IMR-90 (cell line): ENCODE measurements at regions not wholly inside any gene's neighbourhood (a gene's known extent, or its start where the extent isn't known, plus 50 kb on each side); places are given as distances from the start of the nearest gene placed in this dataset.

Experiments used
- ATAC-seq: fragments of 200-7000 bp; cut with Tn5 transposase; 2 replicates; pipeline ENCODE4 v1.9.1; 2020; ENCODE audit warnings: low read depth, mild to moderate bottlenecking, moderate library complexity
- BruUV-seq: library from RNA; stranded (reverse); fragments of 400-500 nt; replicated peaks from 2 replicates; lab custom pipeline; 2021; lab: Mats Ljungman, UMichigan
- CTCF ChIA-PET: fragments of 300-600 bp; formaldehyde crosslinking; extraction: SDS; loops from one replicate; lab custom pipeline; 2021; ENCODE audit warnings: antibody characterized with exemption; lab: Yijun Ruan, JAX
- POLR2A ChIA-PET: fragments of 300-600 bp; sonication (Branson Sonifier 250); formaldehyde crosslinking; loops from one replicate; lab custom pipeline; 2022; ENCODE audit warnings: antibody characterized with exemption; ENCODE audit not compliant: unreplicated experiment; lab: Charles Lee
- DNase-seq: peaks from one replicate; pipeline ENCODE4 v3.0.0; 2013
- H2AFZ ChIP-seq: replicated peaks from 2 replicates; pipeline ENCODE3; 2013; ENCODE audit warnings: low read length, mild to moderate bottlenecking; ENCODE audit not compliant: poor library complexity
- H2AK5ac ChIP-seq: 2 replicates; pipeline ENCODE4 v1.6.1; 2013; ENCODE audit warnings: low read depth, low read length, inconsistent platforms
- H2AK9ac ChIP-seq: replicated peaks from 2 replicates; pipeline ENCODE3; 2013; ENCODE audit warnings: mild to moderate bottlenecking, low read depth, low read length, moderate library complexity; ENCODE audit not compliant: poor library complexity
- H2BK120ac ChIP-seq: 2 replicates; pipeline ENCODE4 v1.6.1; 2013; ENCODE audit warnings: low read depth, low read length, inconsistent platforms
- H2BK15ac ChIP-seq: 3 replicates; pipeline ENCODE4 v1.6.1; 2013; ENCODE audit warnings: low read depth, low read length, inconsistent platforms
- H2BK20ac ChIP-seq: 2 replicates; pipeline ENCODE4 v1.6.1; 2013; ENCODE audit warnings: low read depth, mild to moderate bottlenecking, inconsistent platforms, low read length, moderate library complexity
- H2BK5ac ChIP-seq: 2 replicates; pipeline ENCODE4 v1.6.1; 2013; ENCODE audit warnings: mild to moderate bottlenecking, low read depth, low read length, inconsistent platforms; ENCODE audit not compliant: poor library complexity, severe bottlenecking
- H3K14ac ChIP-seq: replicated peaks from 2 replicates; pipeline ENCODE4 v1.6.1; 2013; ENCODE audit warnings: low read depth, low read length, inconsistent platforms
- H3K18ac ChIP-seq: 2 replicates; pipeline ENCODE4 v1.6.1; 2013; ENCODE audit warnings: low read depth, low read length, control low read depth
- H3K23ac ChIP-seq: 2 replicates; pipeline ENCODE4 v1.6.1; 2013; ENCODE audit warnings: low read depth, low read length, inconsistent platforms
- H3K27ac ChIP-seq: 2 replicates; pipeline ENCODE4 v1.5.1; 2013; ENCODE audit warnings: mild to moderate bottlenecking, control low read depth, low read length; ENCODE audit not compliant: insufficient read depth
- H3K27me3 ChIP-seq: 2 replicates; pipeline ENCODE4 v1.6.1; 2013; ENCODE audit warnings: low read length; ENCODE audit not compliant: control insufficient read depth, insufficient read depth
- H3K36me3 ChIP-seq: 2 replicates; pipeline ENCODE4 v1.6.1; 2013; ENCODE audit warnings: low read length, mixed read lengths; ENCODE audit not compliant: control insufficient read depth, insufficient read depth
- H3K4ac ChIP-seq: 2 replicates; pipeline ENCODE4 v1.6.1; 2013; ENCODE audit warnings: low read depth, low read length, inconsistent platforms
- H3K4me1 ChIP-seq: 2 replicates; pipeline ENCODE4 v1.6.1; 2013; ENCODE audit warnings: low read length, mixed read lengths; ENCODE audit not compliant: control insufficient read depth, insufficient read depth
- H3K4me2 ChIP-seq: 2 replicates; pipeline ENCODE4 v1.6.1; 2013; ENCODE audit warnings: low read depth, mild to moderate bottlenecking, control low read depth, low read length, moderate library complexity
- H3K4me3 ChIP-seq: 2 replicates; pipeline ENCODE4 v1.5.1; 2013; ENCODE audit warnings: low read depth, mild to moderate bottlenecking, control low read depth, low read length, moderate library complexity; ENCODE audit not compliant: insufficient read depth
- H3K56ac ChIP-seq: 2 replicates; pipeline ENCODE4 v1.6.1; 2013; ENCODE audit warnings: low read length, inconsistent platforms; ENCODE audit not compliant: insufficient read depth; ENCODE audit errors: extremely low read depth
- H3K79me1 ChIP-seq, 2 experiments: 2 replicates each; pipeline ENCODE4 v1.6.1; 2013; ENCODE audit warnings: low read length in 2 of 2, inconsistent platforms in 1 of 2, low read depth in 1 of 2
- H3K9ac ChIP-seq: 2 replicates; pipeline ENCODE4 v1.6.1; 2013; ENCODE audit warnings: low read depth, low read length, control low read depth
- H3K9me1 ChIP-seq: 2 replicates; pipeline ENCODE4 v1.6.1; 2013; ENCODE audit warnings: low read length, inconsistent platforms; ENCODE audit not compliant: insufficient read depth
- H3K9me3 ChIP-seq: 2 replicates; pipeline ENCODE4 v1.6.1; 2013; ENCODE audit warnings: low read length; ENCODE audit not compliant: control insufficient read depth, insufficient read depth
- H4K20me1 ChIP-seq: 2 replicates; pipeline ENCODE4 v1.6.1; 2013; ENCODE audit warnings: low read length, inconsistent platforms; ENCODE audit not compliant: insufficient read depth
- H4K5ac ChIP-seq: 2 replicates; pipeline ENCODE4 v1.6.1; 2013; ENCODE audit warnings: mild to moderate bottlenecking, low read depth, low read length, control low read depth
- H4K8ac ChIP-seq, 2 experiments: 2 replicates each; pipeline ENCODE4 v1.6.1; 2013; ENCODE audit warnings: low read depth in 2 of 2, low read length in 2 of 2, control low read depth in 1 of 2, inconsistent platforms in 1 of 2
- H4K91ac ChIP-seq: 2 replicates; pipeline ENCODE4 v1.6.1; 2013; ENCODE audit warnings: low read depth, low read length, inconsistent platforms; ENCODE audit not compliant: insufficient read depth
- CEBPB ChIP-seq: IDR thresholded peaks from 2 replicates; pipeline ENCODE4 v1.6.1; 2012; ENCODE audit warnings: low read depth, low read length, improper control_type of control experiment
- CHD1 ChIP-seq: IDR thresholded peaks from 2 replicates; pipeline ENCODE4 v1.6.1; 2012; ENCODE audit warnings: low read depth, low read length, improper control_type of control experiment
- FOS ChIP-seq: fragments of 150-350 bp; IDR thresholded peaks from 2 replicates; pipeline ENCODE4 v1.6.1; 2016; ENCODE audit warnings: low read depth, low read length
- MAZ ChIP-seq: IDR thresholded peaks from 2 replicates; pipeline ENCODE4 v1.6.1; 2012; ENCODE audit warnings: low read depth, mild to moderate bottlenecking, low read length, improper control_type of control experiment, moderate library complexity, borderline replicate concordance
- NFE2L2 ChIP-seq: fragments of 150-350 bp; IDR thresholded peaks from 2 replicates; pipeline ENCODE4 v1.6.1; 2016; ENCODE audit warnings: low read depth, mild to moderate bottlenecking, low read length
- RCOR1 ChIP-seq: IDR thresholded peaks from 2 replicates; pipeline ENCODE4 v1.6.1; 2012; ENCODE audit warnings: mild to moderate bottlenecking, low read length, improper control_type of control experiment; ENCODE audit not compliant: insufficient replicate concordance
- WGBS, 2 experiments: methylation state at CpG; one replicate each; pipeline versions ENCODE4 v1.1.5 to v1.1.7; 2013; ENCODE audit warnings: missing lambda C conversion rate in 2 of 2; ENCODE audit not compliant: insufficient read length in 1 of 2; ENCODE audit errors: extremely low coverage in 2 of 2; 5-methylcytosine and 5-hydroxymethylcytosine counted together
- dilution Hi-C: fragments of 300-500 bp; cut with HindIII; formaldehyde crosslinking; loops from one replicate; pipeline ENCODE4 v1.14.3; 2018; ENCODE audit warnings: low sequenced_read_pairs; ENCODE audit not compliant: unreplicated experiment
- in situ Hi-C: fragments of 300-500 bp; cut with MboI; formaldehyde crosslinking; loops from 3 replicates; pipeline ENCODE4 v1.14.3; 2019; ENCODE audit warnings: low sequenced_read_pairs, inconsistent platforms, mixed read lengths
- intact Hi-C: fragments of 100-400 bp; cut with micrococcal nuclease; formaldehyde crosslinking; loops from 2 replicates; pipeline ENCODE4 v1.10.0; 2022
- TF ChIP-seq, protein P1 (sequence below): fragments of 150-350 bp; IDR thresholded peaks from 2 replicates; pipeline ENCODE4 v1.6.1; 2017; ENCODE audit warnings: mild to moderate bottlenecking, antibody characterized with exemption, low read length, low read depth

DNA sequence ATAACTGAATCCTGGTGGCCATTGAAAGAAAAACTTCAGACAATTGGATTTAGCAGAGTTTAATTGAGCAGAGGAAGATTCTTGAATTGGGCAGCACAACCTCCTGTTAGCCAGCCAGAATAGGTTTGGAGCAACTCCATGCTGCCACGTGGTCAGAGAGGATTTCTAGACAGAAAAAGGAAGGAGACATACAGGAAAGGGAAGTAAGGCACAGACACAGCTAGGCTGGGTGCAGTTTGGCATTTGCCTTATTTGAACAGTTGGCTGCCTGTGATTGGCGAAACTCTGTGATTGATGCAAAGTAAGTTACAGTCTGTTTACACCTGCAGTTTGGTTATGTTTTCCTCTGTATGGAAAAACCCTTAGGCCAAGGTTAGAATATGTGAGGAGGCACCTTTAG is 85.8 kb upstream of the SPATA13 start:
- dilution Hi-C loops: no loop called here

More for the DNA sequence above, 85.8 kb upstream of the SPATA13 start:
- no peak overlapping the region for H2BK15ac ChIP-seq
- no peaks in the 10 kb centered on the region for H3K79me1 ChIP-seq
- H2AK5ac ChIP-seq: no peak overlapping the region
- no peak overlapping the region for H3K4me3 ChIP-seq
- WGBS, 2 experiments: 83% methylated on average over 1 of the region's 2 CpGs; no CpG with 5 or more reads in 1 of the 2 experiments
- H2AFZ ChIP-seq: no peak overlapping the region
- no peaks in the 10 kb centered on the region for H3K9me3 ChIP-seq
- no peak overlapping the region for H3K9ac ChIP-seq
- no peak overlapping the region for H3K27ac ChIP-seq
- no peaks in the 10 kb centered on the region; the same call in 1 of the 2 replicates for H3K9me1 ChIP-seq
- H2BK5ac ChIP-seq: no peak overlapping the region
- in situ Hi-C loops (no loop called here), intact Hi-C loops (no loop called here)
- no peak overlapping the region for H4K8ac ChIP-seq
- CTCF ChIA-PET: interaction anchor here (1.0 kb wide), 1 partner anchor 18 kb away, joined by 3 read pairs; no protein-coding TSS in a partner anchor
- TF ChIP-seq RCOR1 (no peak), FOS (no peak), CEBPB (no peak), CHD1 (no peak), MAZ (no peak), NFE2L2 (no peak)
- TF ChIP-seq, protein P1, sequence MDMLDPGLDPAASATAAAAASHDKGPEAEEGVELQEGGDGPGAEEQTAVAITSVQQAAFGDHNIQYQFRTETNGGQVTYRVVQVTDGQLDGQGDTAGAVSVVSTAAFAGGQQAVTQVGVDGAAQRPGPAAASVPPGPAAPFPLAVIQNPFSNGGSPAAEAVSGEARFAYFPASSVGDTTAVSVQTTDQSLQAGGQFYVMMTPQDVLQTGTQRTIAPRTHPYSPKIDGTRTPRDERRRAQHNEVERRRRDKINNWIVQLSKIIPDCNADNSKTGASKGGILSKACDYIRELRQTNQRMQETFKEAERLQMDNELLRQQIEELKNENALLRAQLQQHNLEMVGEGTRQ: no peak
- no peak overlapping the region for H4K5ac ChIP-seq
- H2AK9ac ChIP-seq: no peak overlapping the region
- no peaks in the 10 kb centered on the region for H3K36me3 ChIP-seq
- BruUV-seq: no TSS peak
- no peak overlapping the region for H3K4me2 ChIP-seq
- H3K14ac ChIP-seq: no peak overlapping the region
- no peak overlapping the region for H3K18ac ChIP-seq
- no peak for DNase-seq
- H3K23ac ChIP-seq: no peak overlapping the region
- H4K20me1 ChIP-seq: no peaks in the 10 kb centered on the region
- no peaks in the 10 kb centered on the region for H3K4me1 ChIP-seq
- POLR2A ChIA-PET: no interaction called here
- H3K4ac ChIP-seq: no peak overlapping the region
- no peak overlapping the region for H2BK20ac ChIP-seq
- no peak overlapping the region for H3K56ac ChIP-seq
- ATAC-seq: no peak
- H3K27me3 ChIP-seq: no peaks in the 10 kb centered on the region
- H4K91ac ChIP-seq: no peak overlapping the region
- no peak overlapping the region for H2BK120ac ChIP-seq
